Chondrocyte (in vitro differentiated cells): ENCODE measurements at regions not wholly inside any gene's neighbourhood (a gene's known extent, or its start where the extent isn't known, plus 50 kb on each side); places are given as distances from the start of the nearest gene placed in this dataset.

Source experiments
- DNase-seq: peaks from one replicate; pipeline ENCODE4 v3.0.0; 2021; ENCODE audit warnings: mixed read lengths, low spot score
- H3K27ac Mint-ChIP-seq: one replicate; pipeline ENCODE4 v1.8.0; 2021; ENCODE audit warnings: mild to moderate bottlenecking, moderate library complexity, mixed read lengths; ENCODE audit not compliant: unreplicated experiment
- H3K27me3 Mint-ChIP-seq: 2 replicates; pipeline ENCODE4 v1.8.0; 2021; ENCODE audit warnings: low read depth, mixed read lengths
- H3K36me3 Mint-ChIP-seq: 2 replicates; pipeline ENCODE4 v1.8.0; 2021; ENCODE audit warnings: low read depth, mixed read lengths
- H3K4me1 Mint-ChIP-seq: 2 replicates; pipeline ENCODE4 v1.8.0; 2021; ENCODE audit warnings: low read depth, mild to moderate bottlenecking, mixed read lengths
- H3K4me3 Mint-ChIP-seq: one replicate; pipeline ENCODE4 v1.8.0; 2021; ENCODE audit warnings: mild to moderate bottlenecking, moderate library complexity, mixed read lengths; ENCODE audit not compliant: unreplicated experiment
- H3K9me3 Mint-ChIP-seq: 2 replicates; pipeline ENCODE4 v1.8.0; 2021; ENCODE audit warnings: low read depth, mixed read lengths
- TF ChIP-seq, protein P1 (sequence below): fragments of 200-600 bp; sonication (generic); IDR thresholded peaks from 2 replicates; pipeline ENCODE4 v1.5.0; 2021; ENCODE audit warnings: antibody characterized with exemption, mild to moderate bottlenecking, moderate library complexity

DNA sequence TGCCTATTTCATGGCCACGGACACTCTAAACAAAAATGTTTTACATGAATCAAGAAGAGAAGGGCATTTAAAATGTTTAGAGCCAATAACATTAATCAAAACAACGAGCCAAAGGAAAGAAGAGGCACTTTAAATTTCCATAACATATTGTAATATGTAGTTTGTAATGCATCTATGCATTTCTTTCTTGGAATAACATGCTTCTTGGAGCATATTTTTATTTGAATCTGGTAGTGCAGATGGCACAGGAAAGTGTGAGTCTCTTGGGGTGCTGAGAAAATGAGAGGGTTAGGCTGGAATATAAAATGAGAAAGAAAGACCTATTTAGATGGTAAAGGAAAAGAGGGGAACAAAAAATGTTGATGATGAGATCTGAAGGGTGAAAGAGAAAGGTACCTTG lies 305.4 kb downstream of the BTBD3 start:
- no peak overlapping the region for H3K4me3 Mint-ChIP-seq
- DNase-seq: no peak
- H3K27ac Mint-ChIP-seq: no peak overlapping the region
- H3K4me1 Mint-ChIP-seq: no peaks in the 10 kb centered on the region
- TF ChIP-seq, protein P1, sequence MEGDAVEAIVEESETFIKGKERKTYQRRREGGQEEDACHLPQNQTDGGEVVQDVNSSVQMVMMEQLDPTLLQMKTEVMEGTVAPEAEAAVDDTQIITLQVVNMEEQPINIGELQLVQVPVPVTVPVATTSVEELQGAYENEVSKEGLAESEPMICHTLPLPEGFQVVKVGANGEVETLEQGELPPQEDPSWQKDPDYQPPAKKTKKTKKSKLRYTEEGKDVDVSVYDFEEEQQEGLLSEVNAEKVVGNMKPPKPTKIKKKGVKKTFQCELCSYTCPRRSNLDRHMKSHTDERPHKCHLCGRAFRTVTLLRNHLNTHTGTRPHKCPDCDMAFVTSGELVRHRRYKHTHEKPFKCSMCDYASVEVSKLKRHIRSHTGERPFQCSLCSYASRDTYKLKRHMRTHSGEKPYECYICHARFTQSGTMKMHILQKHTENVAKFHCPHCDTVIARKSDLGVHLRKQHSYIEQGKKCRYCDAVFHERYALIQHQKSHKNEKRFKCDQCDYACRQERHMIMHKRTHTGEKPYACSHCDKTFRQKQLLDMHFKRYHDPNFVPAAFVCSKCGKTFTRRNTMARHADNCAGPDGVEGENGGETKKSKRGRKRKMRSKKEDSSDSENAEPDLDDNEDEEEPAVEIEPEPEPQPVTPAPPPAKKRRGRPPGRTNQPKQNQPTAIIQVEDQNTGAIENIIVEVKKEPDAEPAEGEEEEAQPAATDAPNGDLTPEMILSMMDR: no peak
- H3K36me3 Mint-ChIP-seq: no peaks in the 10 kb centered on the region
- H3K9me3 Mint-ChIP-seq: no peaks in the 10 kb centered on the region
- peaks cover 6% of the 10 kb centered on the region for H3K27me3 Mint-ChIP-seq

DNA sequence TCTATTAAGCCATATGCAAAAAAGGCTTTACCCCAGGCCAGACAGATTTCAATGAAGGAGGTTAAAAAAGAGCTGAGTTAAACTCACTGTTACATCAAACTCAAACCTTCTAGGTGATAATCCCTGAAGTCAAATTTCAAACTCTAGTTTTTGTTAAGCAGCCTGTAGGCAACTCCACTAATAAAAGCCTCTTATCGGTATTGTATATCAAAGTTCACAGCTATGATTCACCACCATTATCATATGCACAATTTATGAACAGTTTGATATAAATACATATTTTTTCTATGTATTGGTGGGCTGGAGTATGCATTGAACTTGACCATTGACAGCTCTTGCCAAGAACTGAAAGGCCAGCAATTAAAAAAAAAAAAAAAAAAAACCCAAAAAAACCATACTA lies 308.2 kb downstream of the BTBD3 start:
- no peak overlapping the region for H3K4me3 Mint-ChIP-seq
- no peak for DNase-seq
- H3K27me3 Mint-ChIP-seq: no peaks in the 10 kb centered on the region
- H3K9me3 Mint-ChIP-seq: no peaks in the 10 kb centered on the region
- no peak overlapping the region for H3K27ac Mint-ChIP-seq
- TF ChIP-seq, protein P1: no peak
- H3K36me3 Mint-ChIP-seq: no peaks in the 10 kb centered on the region
- H3K4me1 Mint-ChIP-seq: no peaks in the 10 kb centered on the region

DNA sequence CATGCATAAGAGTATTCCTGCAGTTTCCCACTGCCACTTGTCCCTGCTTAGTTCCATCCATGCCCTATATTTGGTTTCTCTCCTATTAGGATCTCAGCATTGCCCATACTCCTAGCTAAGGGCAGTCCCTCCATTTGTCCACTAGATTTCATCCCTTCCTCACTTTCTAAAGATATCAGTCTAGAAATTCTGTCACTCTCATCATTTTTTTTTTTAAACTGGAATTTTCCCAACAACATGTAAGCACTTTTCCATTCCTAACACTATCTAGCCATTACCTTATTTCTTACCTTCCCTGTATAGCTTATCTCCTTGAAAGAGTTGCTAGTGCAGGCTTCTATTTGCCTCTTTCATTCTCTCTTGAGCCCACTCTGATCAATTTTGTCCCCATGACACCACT lies 312.2 kb downstream of the BTBD3 start:
- no peak overlapping the region for H3K4me3 Mint-ChIP-seq
- DNase-seq: no peak
- no peaks in the 10 kb centered on the region for H3K9me3 Mint-ChIP-seq
- peaks cover 2% of the 10 kb centered on the region for H3K27me3 Mint-ChIP-seq
- H3K36me3 Mint-ChIP-seq: no peaks in the 10 kb centered on the region
- H3K4me1 Mint-ChIP-seq: no peaks in the 10 kb centered on the region
- no peak overlapping the region for H3K27ac Mint-ChIP-seq
- TF ChIP-seq, protein P1: no peak

DNA sequence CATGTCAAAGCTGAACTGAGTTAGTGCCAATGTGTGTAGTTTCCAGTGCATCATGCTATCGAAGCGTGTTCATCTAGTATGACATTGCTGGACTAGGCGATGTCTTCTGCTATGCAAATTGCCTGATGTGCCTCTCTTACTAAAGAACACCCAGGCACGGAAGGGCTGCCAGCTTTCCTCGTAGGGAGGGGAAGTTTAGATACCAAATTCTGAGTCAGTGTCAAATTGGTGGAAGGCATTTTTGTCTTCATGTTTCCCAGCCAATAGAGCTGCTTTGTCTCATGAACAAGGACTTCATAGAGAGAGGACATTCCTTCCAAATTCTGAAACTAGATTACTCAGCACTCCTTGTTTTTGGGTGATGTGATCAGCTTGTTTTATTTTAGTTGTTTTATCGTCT lies 320.1 kb downstream of the BTBD3 start:
- Mint-ChIP-seq H3K36me3 (no peaks in the 10 kb centered on the region), H3K4me1 (no peaks in the 10 kb centered on the region), H3K4me3 (no peak overlapping the region), H3K9me3 (no peaks in the 10 kb centered on the region), H3K27ac (no peak overlapping the region), H3K27me3 (peaks cover 2% of the 10 kb centered on the region)
- TF ChIP-seq, protein P1: no peak
- DNase-seq: no peak

DNA sequence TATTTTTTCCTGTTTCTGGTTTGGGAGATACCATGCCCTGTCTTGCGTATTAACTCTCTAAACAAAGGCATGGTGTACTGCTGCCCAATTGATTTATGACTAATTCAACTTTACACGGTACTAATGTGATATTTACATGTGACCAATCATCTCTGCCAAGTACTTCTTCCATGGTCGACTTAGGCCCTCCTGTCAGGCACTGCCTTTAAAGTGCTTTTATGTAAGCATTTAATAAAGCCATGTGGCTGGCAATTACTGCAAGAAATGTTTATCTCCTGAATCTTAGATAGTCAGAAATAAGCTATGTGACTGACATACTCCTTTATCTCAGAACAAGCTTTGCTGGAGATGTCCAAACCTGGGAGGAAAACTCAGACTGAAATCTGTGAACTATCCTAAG lies 323.4 kb downstream of the BTBD3 start:
- DNase-seq: no peak
- H3K27ac Mint-ChIP-seq: no peak overlapping the region
- H3K9me3 Mint-ChIP-seq: no peaks in the 10 kb centered on the region
- TF ChIP-seq, protein P1: no peak
- H3K4me3 Mint-ChIP-seq: no peak overlapping the region
- H3K36me3 Mint-ChIP-seq: no peaks in the 10 kb centered on the region
- H3K4me1 Mint-ChIP-seq: no peaks in the 10 kb centered on the region
- no peaks in the 10 kb centered on the region for H3K27me3 Mint-ChIP-seq
